Stimulated activated CD4-positive, alpha-beta T cell treated with anti-CD3 and anti-CD28 coated beads, Interleukin-1b, Interleukin-23, amount 100 ng/mL, for 4 hours (primary cell): ENCODE measurements at regions not wholly inside any gene's neighbourhood (a gene's known extent, or its start where the extent isn't known, plus 50 kb on each side); places are given as distances from the start of the nearest gene placed in this dataset.

Source experiments
- DNase-seq, 2 donors: peaks; one replicate each; pipeline ENCODE4 v3.0.0-alpha.2; 2020; ENCODE audit warnings: low read depth in 2 of 2

DNA sequence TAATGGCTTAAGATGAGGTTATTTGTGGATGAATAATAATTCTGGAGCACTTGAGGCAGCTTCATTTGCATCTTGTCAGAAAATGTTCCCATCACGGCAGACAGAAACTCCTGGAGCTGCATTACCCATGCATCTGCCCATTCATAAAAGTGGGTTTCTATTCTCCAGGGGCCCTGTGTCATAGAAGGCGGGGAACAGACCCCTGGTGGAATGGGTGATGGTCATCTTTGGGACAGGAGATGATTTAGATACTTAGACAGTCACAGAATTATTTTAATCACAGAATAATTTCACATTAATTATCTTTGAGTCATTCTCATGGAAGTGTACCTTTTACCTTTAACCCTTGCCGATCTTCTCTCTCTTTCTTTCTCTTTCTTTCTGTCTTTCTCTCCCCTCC lies 980.7 kb upstream of the TMEM132C start:
- DNase-seq, result no peak

DNA sequence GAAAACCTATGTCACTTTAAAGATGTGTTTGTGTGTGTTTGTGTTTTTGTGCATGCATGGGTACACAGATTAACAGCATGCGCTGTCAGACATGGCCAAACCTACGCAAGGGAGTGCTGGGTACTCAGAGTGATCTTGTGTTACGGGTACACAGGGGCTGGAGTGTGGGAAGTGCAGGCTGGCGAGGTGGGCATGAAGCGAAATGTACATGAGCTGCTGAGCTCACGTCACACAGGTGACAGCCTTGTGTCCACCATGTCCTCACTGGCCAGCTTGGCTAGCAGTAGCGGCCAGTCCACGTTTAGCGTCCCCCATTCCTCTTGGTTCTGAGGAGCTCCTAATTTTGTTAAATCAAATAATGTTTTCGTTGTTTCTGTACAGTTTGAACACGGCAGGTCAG lies 979.7 kb upstream of the TMEM132C start:
- DNase-seq, result no peak

DNA sequence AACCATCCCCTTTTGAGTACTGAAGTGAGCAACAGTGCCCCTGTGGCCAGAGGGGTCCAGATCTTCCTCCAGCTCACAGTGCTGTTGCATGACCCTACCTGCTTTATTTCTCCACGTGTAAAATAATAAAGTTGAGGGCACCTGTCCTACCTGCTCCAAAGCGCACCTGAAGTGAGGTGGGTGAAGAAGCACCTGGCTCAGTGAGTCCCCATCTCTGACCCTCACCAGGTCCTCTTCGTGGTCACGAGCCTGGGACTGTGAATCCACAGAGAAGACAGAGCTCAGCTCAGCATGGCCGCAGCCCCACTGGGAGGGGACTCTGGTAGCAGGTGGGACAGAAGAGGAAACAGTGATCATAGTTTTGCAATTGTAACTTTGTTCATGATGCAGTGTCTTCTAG lies 976.7 kb upstream of the TMEM132C start:
- no peak for DNase-seq

DNA sequence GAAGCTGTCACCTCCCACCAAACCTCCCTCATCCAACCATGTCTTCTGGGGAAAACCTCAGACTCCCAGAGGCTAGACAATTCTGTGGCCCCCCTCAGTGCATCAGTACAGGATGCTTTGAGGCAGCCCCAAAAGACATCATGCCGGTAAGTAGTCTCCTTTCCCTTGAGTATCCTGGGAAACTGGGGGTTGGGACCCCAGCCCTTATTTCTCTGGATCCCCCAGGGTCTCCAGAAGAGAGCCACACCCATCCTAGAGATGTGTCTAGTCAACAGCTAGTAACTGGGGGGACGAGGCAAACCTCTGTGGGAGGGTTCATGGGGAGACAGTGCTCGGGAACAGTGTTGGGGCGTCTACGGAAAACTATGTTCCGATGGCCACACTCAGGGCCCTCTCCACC lies 974.2 kb upstream of the TMEM132C start:
- no peak for DNase-seq

DNA sequence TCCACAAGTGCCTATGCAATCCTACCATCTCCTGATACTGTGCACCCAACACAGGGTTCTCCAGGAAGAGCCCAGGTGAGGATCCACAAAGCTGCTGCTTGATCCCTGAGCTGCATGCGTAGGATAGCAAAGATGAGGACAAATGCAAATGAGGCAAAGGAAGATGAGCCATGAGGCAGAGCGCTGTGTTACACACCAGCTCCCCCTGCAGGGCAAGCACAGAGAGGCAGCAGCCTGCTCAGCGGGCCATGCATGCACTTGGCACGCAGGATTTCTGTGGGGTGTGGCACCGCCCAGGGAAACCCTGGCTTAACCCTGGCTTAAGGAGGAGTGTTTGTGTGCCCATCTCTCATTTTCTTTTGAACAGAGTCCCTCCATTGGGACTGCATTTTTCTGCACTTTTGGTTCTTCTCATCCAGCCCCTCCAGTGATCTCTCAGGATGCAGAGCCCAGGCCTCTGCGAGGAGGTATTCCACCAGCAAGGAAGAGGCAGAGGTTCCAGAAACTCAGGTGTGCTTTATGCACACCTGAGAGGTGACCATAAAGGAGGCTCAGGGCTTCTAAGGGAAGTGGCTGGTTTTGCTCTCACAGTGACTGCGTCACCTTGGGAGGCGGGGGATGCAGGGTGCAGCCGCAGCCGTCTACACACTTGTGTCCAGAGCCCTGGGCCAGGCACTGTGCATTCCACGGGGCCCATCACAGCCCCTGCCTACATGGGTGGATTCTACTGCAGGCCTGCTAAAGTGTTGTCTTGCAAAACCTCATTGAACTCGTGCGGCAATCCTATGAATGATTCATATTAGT lies 973.3 kb upstream of the TMEM132C start:
- DNase-seq, result peak in 1 of 2 donors; percentile 32

DNA sequence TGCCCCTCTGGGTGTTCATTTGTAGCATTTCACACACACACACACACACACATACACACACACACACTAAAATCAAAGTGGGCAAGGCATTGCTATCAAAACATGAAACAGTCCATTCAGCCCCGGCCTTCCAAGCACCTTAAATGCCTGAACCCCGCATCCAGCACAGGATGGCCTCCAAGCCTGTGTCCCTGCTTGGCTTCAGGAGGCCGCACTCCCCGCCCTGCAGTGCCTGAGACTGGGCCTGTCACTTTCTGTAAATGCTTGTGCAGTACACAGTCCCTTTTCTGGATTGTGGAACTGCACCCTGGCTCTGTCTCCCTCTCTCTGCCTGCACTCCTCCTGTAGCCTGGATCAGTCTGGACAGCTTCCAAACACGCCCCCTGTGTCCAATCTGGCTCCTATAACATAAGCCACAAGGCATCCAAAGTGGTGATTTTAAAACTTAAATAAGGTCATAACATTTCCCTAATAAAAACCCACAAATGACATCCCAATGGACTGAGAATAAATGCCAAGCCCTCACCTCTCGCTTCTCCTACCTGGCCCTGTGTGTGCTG lies 972.2 kb upstream of the TMEM132C start:
- DNase-seq, result no peak

DNA sequence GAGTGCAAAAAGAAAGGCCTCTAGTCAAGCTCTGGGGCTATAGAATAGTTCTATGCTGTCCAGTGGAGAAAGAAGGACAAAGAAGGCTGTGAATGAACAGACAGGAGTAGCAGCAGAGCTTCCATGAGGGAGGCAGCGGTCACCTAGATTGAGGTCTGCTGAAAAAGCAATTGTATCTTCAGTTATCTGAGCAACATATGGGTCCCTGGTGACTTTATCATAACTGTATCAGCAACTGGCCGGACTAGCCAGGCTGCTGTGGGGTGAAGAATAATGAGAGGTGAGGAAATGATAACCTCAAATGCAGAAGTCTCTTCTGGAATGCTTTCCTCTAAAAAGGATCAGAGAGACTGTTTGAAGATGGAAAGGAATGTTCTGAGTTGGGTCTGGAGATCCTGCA lies 971.3 kb upstream of the TMEM132C start:
- no peak for DNase-seq

DNA sequence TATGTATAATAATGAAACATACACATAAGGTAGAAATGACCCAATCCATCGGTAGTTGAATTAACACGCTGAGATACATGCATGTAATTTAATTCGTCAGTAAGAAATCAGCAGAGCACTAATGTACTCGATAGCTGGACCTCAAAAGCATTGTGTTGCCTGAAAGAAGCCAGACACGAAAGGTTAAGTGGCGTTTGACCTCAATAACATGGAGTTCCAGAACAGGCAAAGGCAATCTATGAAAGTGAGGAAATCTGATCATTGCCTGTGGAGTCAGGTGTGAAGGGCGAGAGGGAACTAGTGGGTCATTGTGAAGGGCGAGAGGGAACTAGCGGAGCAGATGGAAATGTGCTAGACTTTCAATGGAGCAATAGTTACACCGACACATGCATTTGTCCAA lies 970.4 kb upstream of the TMEM132C start:
- no peak for DNase-seq

DNA sequence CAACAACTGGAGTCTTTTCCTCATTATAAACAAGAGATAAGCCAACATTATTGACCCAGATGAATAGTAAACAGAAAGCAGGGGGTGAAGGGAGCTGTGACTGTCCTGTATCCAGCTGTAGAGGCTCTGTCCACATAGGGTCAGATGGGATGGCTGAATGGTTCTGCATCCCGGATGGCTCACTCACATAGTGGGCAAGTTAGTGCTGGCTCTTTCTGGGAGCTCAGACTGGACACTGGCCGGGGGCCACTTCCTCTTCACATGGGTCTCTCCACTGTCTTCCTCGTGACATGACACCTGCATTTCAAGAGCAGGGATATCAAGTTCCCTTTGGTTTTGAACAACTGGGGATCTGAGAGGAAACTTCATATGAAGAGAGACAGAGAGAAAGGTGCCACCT lies 969.6 kb upstream of the TMEM132C start:
- DNase-seq, result no peak

DNA sequence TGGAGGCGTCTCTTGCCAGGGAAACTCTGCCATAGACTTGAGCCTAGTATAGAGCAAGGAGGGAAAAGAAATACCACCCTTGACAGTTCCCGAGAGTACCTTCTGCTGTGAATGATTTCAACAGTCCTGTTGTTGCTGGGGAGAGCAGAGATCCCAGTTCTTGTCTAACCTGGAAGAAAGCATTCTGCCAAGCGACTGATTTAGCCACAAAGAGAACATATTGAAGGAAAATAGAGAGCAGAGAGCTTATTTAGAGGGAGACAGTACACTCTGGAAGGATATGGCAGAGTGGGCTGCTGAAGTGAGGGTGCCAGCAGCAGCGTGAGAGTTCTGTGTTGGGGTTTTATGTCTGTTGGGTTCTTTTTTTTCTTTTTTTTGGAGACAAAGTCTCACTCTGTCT lies 966.9 kb upstream of the TMEM132C start:
- DNase-seq, result no peak

DNA sequence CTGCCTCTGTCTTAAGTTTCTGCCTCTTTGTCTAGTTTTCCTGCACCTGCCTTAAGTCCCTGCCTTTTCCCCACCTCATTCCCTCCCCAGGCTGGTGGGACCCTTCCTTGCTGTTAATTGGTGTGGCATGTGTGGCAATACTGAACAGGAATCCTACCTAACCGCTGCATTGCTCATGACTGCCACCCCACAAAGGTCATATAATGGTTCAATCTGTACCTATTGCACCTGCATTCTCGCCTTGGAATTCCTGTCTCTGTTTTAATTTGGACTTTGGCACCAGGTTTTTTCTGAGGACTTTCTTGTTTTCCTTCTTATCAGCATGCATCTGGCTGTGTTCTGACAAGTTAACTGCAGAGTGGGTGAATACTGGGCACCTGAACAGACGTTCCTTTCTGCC lies 966.2 kb upstream of the TMEM132C start:
- no peak for DNase-seq

DNA sequence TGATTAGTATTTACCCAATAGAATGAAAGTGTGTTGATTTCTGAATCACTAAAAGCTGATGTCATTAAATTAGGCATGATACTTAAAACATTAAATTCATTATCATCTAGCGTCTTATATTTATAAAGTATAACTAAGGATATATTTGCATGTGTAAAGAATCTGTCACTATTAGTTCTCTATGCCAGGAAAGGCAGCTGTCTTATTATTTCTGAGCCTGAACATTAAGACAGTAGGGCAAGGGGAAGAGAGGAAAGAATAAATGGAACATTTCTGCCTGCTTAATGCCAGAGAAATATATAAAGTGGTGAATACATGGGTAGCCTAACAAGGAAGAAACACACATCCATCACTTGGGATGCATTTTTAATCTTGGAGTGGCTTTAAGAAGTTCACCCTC lies 965.1 kb upstream of the TMEM132C start:
- no peak for DNase-seq

DNA sequence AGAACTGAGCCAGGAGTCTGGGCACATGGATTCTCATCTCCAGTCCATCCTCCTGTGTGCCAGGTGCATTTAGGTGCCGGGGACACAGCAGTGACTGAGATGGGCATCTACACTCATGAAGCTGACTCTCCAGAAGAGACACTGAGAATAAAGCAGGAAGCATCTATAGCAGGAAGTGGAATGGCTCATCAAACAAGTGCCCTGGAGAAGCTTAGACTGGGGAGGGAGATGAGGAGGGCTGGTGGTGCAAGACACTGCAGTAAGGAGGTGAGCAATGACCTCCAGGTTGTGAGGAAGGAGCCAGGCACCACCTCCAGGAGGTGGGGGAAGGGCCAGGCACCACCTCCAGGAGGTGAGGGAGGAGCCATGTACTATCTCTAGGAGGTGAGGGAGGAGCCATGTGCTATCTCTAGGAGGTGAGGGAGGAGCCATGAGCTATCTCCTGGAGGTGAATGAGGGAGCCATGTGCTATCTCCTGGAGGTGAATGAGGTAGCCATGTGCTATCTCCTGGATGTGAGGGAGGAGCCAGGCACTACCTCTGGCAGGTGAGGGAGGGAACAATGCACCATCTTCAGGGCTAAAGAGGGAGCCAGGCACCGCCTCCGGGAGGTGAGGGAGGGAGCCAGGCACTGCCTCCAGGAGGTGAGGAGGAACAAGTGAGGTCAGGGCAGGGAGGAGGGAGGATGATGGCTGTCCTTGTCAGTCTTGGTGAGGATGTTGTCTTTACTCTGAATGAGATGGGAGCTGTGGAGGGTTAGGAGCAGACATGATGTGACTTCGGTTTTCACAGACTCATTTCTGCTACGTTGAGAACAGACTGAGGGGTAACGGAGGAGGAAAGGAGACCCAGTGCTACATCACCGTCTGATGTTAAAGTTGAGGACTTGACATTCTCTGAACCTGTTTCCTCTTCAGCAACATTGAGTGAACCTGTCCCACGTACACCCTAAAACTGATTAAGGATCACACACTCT lies 961.9 kb upstream of the TMEM132C start:
- DNase-seq, result no peak

DNA sequence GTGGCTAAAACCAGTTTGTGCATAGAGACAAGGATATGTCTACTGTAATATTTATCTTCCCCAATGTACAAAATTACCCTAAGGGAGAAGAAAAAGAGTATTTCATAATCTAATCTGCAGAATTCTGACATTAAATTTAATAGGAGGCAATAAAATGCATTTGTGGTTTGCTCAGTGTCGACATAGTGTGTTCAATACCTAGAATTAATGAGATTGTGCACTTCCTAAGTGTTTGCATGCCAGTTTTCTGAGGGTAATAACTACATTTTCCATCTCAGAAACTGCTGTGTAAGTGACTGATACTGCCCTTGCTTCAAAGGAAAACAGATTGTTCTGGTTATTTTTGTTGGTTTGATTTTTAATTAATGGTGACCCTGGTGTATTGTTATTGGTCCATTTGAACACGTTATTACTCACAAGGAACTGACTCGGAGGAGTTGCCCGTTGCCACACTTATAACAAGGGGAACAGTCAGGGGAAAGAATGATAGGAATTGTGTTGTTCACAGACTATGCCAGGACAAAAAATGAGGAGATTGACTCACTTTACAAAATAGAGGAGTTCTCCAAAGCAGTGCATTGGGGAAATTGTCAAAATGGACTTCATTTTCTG lies 960.3 kb upstream of the TMEM132C start:
- DNase-seq, result no peak

DNA sequence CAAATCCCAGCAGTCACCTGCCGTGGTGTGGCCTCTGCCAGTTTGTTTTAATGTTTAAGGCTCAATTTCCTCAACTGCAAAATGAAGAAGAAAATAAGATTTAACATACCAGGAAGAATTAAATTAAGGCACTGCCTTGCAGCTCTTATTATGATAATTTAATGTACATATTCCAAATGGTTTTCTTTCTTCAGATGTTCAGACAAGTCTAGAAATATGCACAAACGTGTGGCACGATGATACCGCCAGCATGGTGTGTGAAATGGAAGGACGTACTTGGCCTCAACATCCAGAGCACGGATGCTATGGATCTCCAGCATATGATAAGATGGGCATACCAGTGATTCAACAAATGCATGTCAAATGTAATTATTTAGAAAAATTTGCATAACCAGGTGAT lies 959.4 kb upstream of the TMEM132C start:
- no peak for DNase-seq

DNA sequence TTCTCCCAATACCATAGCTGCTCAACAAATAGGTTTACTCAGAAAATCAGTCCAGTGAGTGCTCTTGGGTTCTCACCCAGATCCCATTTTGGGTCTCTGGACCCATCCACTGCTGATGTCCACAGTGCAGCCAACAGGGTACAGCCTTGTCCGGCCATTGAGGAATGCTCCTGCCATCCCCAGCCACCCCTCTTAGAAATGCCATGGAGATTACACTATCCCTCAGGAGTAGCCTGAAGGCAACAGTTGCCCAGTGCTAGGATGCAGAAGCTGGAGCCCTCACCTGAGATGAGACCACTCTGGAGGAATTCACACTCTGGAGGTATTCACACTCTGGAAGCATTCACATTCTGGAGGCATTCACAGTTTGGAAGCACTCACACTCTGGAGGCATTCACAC lies 958.8 kb upstream of the TMEM132C start:
- DNase-seq, result no peak

DNA sequence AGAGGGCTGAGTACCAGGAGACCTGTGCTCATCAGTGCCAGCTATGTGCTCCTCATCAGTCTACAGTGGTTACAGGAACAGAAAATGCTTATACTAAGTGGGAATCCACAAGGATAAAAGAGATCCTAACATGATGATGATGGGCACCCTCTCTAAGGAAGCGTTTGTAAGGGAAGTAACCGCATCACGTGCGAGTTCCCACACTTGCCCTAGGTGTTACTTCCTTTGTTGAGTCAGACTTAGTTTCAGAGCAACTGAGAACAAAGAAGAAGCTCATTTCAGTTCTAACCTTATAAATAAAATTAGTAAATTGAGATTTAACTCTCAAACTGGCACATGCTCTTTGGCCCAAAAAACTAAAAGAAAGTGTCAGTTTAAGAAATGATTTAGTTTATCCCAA lies 956.4 kb upstream of the TMEM132C start:
- DNase-seq, result no peak

DNA sequence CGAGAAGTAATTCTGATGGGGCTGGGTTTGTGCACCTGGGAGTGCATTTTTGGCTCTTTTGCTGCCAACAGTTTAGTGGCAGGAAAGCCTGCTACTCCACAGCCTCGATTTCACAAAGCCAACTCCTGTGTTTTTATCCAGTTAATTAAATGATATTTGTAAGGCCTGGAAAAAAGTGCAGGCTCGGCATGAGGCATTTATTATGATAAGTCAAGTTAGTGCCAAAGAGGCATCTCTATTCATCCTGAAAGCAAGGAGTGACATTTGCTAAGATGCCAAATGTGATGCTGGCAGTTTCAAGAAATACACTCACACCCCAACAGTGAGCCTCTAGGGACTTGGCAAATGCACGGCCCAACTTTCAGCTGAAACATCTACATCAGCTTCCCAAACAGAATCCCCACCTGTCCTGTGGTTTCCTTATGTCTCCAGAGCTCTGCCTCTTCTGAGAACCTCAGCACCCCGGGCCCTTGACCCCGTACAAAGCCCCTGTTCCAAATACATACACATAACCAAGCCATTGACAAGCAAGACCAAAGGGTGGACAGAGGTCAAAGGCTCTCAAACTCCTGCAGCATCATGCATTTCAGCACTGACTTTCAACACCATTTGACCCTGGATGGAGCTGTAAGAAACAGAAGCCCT lies 955.1 kb upstream of the TMEM132C start:
- DNase-seq, result no peak

DNA sequence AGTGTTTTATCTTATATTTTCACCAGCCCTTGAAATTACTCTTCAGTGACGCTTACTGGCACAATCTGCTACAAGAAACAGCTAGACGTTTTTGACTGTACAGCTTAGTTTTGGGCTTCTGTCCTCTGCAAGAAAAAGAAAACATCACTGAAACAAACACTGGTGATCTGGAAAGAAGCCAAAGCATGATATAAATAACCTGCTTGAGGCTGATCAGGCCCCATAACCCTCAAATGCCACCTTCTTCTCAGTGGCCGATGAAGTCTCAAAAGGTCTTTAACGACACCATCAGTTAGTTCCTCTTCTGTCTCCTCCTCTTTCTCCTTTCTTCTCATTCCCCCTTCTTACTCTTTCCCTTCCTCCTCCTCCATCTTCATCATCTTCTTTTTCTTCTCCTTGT lies 942.3 kb upstream of the TMEM132C start:
- no peak for DNase-seq

DNA sequence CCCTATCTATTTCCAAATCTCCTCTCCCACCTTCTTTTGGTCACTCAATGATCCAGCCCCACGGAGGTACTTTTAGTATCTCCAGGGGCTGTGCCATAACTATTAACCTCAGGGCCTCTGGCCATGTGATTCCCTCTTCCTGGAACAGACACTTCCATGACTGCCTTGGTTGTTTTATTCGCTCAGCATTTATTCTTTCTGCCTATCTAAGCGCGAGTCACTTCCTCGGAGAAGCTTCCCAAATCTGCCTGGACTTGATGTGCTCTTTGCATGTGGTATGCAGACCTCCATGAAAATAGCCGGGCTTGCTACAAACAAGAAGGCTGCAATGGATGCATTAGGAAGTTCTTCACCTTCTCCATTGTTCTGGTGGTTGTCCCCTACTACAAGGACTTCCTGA lies 939.0 kb upstream of the TMEM132C start:
- no peak for DNase-seq

DNA sequence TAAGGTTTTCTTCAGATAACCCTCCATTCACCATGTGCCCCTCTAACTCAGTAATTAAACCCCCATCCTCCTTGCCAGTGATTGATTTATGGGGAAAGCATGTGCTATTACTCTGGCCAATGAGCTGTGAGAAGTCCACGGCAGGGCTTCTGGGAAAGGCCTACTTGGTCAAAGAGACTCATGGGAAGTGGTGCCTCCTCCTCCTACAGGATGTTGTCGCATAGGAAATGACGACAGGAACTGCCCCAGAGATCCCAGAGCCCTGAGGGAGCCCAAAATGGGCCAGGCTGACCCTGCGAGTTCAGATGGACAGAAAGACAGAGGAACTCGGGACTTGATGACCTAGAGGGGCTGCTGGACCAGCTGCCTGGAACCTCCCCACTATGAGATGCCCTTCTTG lies 938.1 kb upstream of the TMEM132C start:
- DNase-seq, result no peak

DNA sequence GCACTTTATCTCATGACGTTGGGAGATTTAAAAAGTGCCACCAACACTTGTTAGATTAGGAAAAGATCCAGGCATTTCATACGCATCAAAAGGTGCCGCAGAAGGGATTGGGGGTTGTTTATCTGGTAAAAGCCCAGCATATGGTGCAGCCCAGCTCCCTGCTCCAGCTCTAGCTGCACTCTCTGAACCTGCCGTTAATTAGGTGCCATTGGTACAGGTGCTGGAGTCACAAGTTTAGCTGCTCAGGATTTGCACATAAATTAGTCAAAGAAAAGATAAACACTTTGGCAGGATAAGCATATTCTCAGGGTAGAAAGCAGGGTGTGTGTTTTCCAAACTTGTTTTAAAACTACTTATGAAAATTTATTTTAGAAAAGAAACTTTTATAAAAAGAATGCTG lies 932.6 kb upstream of the TMEM132C start:
- no peak for DNase-seq
